Fibroblast of skin of right quadriceps (primary cell): ENCODE measurements at regions not wholly inside any gene's neighbourhood (a gene's known extent, or its start where the extent isn't known, plus 50 kb on each side); places are given as distances from the start of the nearest gene placed in this dataset.

Source experiments
- DNase-seq: peaks from one replicate; pipeline ENCODE4 v3.0.0-alpha.2; 2013

DNA sequence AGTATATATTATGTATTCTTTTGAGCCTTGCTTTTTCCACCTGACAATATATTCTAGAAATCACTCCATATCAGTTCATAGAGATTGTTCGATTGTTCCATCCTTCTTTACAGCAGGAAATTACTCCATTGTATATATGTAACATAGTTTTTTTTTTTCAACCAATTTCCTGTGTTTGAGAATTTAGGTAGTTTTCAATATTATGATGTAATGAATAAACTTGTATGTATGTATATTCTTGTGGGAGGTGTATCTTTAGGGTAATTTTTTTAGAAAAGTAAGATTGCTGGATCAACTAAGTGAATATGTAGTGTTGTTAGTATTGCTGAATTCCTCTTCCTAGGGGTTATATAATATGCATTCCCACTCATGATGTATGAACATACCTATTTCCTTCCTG is 165.9 kb upstream of the PITX1 start:
- no peak for DNase-seq

DNA sequence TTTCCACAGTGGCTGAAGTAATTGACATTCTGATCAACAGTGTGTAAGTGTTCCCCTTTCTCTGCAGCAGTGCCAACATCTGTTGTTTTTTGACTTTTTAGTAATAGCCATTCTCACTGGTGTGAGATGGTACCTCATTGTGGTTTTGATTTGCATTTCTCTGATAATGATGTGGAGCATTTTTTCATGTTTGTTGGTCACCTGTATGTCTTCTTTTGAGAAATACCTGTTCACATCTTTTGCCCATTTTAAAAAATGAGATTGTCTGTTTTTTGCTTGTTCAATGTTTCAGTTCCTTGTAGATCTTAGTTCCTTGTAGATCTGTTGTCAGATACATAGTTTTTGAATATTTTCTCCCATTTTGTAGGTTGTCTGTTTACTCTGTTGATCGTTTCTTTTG is 162.5 kb upstream of the PITX1 start:
- no peak for DNase-seq

DNA sequence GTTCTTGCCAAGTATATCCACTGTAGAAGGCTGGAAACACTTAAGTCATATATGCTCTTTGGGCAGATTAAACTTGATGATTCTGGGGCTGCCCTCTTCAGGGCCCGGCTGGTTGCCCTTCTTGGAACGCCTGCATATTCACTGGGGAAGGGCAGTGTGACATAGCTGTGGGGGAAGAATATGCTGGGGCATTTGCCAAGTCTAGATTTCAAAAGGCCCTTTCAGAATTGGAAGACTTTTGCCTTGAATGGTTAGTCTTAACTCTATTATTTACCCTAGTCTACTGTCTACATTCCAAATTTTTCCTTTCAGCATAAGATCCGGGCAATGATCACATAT is 161.2 kb upstream of the PITX1 start:
- no peak for DNase-seq

DNA sequence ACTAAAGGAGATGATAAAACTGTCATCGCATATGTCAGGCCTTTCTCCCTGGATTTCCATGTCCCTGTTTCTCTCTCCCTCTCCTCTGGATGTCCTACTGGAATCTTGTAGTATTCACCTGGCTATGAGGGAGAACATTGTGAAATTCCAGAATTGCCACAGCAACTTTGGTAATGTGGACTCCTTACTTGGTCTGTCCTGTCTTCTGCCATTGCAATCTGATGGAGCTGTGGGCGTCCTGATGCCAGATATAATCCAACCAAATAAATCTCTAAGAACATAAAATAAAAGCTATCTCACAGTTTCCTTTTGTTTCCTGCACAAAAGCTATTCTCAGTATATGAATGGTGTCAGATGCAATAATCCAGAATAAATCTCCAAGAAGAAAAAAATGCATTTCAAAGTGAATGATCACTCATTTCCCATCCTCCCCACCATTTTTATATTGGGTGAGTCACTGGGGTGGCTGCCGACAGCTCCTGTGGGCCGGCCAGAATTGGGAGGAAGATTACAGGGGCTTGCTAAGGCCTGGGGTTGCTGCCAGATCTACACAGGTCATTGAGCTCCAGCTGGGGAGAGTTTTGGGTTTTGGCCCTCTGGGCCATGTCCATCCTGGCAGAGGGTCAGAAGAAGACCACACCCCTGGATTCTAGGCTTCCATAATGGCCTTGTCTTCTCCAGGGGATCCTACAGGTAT is 160.7 kb upstream of the PITX1 start:
- peak; percentile 78 for DNase-seq

DNA sequence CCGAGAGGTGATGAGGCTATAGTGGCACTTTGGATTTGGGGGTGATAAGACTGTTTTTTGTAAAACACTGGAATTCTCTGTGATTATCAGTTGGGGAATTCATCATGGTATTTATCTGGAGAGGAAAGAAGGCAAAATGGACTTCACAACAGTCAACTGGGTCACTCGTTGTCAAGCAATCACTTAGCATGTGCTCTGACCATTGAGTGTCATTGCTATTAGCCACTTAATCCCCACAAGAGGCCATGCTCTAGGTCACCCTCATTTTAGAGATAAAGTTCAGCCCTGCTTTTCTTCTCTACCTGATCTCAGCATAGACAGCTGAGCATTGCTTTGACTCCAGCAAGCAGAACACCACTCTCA is 160.1 kb upstream of the PITX1 start:
- DNase-seq = no peak

DNA sequence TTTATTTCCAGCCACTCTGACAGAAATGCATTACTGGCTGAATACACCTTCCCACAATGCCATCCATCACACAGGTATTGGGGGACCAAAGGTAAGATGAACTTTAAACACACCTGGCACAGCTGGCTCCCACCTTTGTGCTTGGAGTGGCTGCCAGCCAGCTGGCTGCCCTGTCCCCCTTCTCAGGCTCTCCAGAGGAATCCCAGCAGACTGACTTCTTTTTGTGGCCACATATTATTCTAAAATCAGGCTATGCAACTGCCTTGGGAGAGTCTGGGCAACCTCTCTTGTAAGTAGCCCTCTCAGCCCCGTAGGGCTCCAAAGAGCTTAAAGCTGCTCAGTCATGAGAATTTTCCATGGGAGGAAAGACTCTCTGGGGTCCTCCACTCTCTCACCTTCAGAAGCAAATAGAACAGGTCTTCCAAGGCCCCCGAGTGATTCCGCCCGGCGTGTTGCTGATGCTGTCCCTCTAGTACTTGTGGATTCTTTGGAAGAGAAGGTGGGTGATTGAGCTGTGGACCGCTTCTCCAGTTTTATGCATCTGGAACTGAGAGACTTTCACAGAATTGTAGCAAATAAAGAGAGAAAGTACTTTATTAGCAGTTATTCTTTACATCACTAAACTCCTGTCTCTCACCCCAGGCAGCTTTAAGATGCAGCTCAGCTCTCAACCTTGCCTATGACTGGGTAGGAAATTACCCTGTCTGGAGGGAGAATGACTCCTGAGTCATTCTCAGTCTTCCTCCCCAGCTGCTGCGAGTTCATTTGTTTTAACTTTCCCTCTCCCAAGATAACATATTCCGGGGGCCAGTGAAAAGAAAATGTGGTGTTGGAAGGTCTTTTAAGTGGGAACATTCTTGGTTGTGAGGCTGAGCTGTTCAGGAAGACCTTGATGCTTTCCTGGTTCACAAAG is 159.4 kb upstream of the PITX1 start:
- DNase-seq = peak; percentile 70

DNA sequence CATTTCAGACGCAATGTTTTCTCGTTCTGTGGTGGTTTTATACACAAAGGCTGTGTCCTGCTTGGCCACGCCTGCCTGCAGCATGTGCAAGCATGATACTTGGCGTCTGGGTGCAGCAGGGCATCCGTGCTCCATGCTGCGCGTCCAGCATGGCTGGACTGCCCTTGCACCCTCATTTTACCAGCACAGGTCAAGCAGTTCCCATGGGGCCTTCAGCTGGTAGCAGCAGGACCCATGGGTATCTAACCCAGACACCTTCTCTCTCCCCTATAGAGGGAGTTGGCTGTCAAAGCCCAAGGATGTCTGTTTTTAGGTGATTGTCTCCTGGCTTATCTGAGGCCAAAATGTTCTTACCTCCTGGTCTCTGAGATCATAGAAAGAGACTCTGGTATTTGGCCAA is 158.3 kb upstream of the PITX1 start:
- no peak for DNase-seq

DNA sequence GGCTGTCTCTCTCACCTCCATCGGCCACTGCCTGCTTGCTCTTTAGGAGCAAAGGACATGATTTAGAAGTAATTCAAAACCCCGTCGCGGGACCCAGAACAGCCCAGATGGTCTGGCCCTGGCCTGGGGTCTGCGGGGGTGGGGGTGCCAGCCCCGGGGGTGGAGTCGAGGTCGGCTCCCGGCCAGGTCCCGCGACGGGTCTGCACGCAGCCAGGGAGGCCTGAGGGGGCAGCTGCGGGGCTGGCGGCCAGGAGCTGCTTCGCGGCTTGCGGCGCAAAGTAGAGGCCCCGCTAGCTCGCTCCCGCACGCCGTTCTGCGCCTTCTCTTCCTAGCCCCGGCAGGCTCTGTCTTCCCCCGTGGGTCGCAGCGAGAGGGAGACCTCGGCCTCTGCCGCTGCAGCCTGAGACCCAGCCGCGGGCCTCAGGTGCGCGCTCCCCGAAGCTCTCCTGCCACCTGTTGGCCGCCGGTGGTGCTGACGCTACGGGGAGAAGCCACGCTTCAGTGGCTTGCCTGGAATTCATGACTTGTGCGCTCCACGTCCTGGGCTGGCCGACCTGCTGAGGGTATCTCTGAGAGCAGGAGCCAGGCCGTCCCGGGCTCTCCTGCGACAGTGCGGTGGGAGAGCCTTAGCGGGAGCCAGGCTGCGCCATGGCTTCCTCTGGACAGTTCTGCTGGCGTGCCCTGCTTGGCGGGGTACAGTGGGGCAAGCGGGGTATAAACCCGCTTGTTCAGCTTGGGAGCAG is 157.2 kb upstream of the PITX1 start:
- peak; percentile 78 for DNase-seq

DNA sequence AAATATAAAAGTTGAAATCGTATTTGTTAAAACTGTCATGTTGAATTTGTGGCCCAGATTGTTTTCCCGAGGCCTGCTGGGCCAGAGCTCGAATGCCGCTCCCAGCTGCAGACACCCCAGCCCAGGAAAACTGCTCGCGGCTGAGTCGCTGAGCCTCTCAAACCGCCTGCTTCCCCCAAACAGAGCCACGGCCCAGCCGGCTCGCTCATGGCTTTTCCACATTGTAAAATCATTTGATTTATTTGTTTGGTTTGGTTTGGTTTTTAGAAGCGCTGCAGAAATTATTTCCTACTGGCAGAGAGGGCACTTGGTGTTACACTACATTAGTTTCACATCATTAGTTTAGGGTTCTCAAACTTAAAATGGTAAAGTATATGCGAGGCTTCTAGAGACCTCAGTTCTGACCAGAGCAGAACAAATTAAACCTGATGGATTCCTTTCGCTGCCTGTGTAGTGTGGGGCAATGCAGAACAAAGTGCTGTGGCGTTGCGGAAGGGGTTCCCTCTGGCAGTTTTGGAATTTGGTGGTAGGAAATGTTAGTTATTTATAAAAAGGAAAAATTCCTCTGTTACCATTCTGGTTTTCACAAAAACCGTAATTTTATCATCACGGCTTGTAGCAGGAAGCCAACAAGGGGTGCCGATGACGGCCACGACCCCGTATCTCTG is 156.5 kb upstream of the PITX1 start:
- DNase-seq = no peak

DNA sequence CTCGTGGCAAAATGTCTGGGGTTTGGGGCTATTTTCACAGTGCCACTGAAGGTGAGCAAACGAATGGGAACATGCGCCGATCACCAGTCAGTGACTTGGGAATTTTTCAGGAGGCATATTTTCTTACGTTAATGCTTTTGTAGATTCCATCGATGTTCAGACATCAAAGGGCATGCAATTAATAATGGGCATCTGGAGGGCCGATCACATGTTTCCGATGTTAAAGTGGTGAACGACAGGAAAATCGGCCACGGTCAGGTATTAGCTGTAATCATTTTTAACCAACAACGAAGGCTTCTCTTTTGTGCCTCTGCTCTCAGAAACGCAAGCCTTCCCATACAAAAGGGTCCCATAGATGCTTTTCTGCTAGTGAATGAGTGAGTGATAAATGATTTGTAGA is 155.0 kb upstream of the PITX1 start:
- DNase-seq = no peak

DNA sequence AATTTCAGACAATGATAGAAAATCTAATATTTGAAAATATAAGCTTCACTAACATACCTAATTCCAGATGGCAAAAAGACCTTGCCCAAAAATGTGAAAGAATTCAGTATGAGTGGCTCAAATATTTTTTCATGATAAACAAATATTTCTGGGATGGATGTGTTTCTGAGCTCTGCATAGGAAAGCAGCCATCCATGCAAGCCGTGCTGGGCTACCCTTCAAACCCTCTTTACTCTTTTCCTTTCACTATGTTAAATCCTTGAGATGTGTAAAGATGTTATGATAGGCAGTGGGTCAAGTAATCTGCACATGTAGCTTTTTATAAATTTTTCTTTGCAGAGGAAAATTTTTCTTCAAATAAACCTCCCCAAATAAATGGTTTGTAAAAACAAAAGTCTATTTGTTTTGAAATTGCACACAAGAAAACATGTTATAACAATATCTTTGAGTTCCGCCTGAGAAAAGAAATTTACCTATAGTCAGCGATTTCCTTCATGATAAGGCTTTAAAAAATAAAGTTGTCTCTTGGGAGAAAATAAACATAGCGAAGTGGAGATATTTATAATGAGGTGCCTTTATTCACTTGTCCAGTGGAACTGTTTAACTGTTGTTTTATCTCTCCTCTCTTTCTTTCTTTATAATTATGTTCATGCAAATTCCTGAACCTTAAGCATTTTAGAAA is 154.3 kb upstream of the PITX1 start:
- DNase-seq = no peak

DNA sequence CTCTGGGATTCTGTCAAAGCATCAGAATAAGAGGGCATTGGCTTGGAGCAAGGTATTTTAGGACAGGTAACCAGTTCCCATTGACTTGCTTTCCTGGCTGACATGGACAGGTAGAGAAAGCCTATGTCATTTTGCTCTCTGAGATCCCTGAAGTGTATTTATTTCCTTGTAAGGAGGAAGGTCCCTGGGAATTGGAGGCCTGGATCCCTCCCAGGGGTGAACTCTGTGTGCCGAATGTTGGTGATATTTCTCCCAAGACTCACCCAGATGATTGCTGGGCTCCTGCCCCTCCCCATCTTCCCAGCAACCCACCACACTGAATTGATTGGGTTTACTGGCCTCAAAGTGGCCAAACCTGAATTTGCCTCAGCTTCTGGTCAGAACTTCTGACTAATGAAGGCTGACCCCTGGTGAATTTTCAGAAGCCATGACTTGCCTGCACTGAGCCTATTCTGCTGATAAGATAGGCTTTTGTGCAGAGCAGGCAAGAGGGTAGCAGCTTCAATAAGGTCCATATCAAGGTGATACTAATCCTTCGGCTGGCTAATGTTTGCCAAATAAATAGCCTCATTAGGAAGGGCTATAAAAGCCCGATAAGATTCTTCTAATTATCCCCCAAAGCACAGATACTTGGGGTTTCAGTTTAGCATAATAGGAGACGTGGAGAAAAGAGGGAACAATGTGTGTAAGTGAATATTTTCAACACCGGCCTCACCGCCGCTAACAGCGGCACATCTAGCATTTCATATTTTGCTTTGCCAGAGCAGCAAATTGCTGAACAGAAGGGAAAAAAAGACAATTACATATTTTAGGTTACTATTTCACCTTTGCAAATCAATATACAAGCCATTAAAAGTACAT is 152.9 kb upstream of the PITX1 start:
- no peak for DNase-seq

DNA sequence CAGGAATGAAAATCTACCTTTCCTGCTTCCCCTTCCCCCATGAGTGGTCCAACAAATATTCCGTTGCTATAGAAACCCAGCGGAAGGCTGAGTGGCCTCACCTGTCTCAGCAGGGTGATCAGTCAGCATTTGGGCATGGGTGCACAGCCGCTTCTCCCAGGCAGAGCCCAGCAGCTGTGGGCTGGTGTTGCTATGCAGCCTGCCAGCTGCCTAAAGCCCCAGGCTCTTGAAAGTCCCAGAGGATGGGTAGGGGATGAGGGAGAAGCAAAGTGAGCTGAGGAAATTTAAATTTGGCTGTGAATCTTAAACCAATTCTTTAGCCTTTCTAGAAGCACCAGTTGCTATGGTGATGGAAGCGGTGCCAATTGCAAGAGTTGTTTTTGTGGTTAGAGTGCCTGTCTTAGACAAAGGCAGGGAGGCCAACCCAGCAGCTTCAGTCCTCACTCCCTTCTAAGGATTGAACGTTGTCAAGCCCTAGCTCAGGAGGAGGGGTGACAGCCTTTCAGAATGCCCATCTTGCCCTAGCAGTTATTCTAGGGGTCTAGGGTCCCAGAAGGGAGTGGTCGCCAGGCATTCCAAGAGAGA is 151.5 kb upstream of the PITX1 start:
- DNase-seq = peak; percentile 67

DNA sequence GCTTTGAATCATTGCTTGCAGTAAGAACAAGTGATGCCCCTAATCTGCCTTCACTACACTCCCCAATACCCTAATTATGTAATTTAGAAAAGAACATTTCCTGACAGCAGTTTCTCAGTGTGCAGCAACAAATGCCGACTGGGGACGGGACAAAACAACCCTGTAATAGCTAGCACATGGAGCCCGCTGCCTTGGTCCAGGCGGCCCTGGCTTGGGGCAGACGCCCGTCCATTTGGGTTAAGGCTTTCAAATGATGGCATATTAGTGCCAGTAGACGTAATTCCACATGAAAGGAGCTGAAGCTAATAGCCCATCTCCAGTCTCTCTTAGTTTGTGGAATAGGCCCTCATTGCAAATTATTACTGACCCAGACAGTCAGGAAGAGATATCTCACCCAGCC is 150.6 kb upstream of the PITX1 start:
- no peak for DNase-seq

DNA sequence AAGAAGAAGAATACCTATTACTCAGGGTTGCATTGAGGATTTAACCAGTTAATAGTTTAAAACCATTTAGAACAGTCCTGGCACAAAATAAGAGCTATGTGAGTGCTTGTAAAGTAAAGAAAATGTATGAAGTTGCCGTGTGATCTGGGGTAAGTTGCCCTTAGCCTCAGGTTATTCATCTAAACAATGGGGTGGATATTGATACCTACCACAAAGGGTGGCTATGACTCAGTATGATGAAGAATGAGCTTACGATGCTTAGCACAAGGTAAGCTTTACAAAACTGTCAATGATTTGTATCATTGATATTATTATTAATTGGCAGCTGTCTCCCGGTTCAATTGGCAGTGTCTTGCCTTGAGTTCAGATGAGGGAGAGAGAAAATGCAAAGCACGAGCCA is 149.4 kb upstream of the PITX1 start:
- no peak for DNase-seq

DNA sequence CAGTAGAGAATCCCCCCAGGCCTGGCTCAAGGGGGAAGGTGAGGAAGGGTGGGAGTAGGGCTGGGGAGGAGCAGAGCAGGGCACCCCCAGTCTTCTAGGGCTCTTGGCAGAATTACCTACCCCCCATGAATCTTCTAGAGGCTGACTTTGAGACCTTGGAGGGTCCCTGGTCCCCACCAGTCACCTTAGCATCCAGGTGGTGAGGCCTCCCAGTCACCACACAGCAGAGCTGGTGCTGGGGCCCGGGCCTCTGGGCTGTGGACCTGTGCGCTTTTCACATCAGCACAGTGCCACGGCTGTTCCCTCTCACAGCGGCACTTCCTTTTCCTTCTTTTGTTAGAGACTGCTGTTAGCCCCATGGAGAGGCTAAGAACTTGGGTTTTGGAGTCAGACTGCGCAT is 148.6 kb upstream of the PITX1 start:
- DNase-seq = no peak

DNA sequence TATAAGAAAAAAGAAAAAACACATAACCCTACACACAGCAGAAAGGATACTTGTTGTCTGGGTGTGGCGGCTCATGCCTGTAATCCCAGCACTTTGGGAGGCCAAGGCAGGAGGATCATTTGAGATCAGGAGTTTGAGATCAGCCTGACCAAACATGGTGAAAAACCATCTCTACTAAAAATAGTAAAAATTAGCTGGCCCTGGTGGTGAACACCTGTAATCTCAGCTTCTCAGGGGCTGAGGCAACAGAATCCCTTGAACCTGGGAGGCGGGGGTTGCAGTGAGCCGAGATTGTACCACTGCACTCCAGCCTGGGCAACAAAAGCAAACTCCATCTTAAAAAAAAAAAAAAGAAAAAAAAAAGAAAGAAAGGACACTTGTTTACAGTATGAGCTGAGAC is 147.6 kb upstream of the PITX1 start:
- no peak for DNase-seq

DNA sequence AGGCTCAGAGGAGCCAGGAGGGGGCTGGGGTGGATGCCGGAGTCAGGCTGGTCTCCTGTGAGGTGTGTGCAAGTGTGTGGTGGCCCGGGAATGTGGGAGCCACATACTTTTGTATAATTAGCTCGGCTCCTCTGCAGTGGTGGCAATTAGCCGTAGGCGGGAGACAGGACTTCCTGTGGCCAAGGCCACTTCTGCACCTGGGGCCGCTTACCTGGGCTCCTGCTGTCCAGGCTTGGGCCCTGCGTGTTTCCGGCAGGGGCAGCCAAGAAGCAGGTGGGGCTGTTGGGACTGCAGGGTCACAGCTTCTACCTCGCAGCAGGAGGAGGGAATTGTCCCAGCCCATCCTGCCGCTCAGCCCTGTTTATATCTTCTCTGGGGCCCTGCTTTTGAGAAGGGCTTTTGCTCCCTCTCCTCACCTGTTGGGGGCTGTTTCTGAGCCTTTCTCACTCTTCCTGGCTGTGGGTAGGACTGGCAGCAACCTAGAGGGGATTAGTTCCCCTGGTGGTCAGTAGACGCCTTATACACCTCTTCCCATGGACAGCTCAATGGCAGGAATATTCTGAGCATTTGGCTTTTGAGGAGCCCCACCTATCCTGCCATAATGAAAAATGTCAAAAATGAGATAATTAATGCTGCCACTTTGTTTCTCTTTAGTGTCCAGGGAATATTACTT is 145.4 kb upstream of the PITX1 start:
- DNase-seq = no peak

DNA sequence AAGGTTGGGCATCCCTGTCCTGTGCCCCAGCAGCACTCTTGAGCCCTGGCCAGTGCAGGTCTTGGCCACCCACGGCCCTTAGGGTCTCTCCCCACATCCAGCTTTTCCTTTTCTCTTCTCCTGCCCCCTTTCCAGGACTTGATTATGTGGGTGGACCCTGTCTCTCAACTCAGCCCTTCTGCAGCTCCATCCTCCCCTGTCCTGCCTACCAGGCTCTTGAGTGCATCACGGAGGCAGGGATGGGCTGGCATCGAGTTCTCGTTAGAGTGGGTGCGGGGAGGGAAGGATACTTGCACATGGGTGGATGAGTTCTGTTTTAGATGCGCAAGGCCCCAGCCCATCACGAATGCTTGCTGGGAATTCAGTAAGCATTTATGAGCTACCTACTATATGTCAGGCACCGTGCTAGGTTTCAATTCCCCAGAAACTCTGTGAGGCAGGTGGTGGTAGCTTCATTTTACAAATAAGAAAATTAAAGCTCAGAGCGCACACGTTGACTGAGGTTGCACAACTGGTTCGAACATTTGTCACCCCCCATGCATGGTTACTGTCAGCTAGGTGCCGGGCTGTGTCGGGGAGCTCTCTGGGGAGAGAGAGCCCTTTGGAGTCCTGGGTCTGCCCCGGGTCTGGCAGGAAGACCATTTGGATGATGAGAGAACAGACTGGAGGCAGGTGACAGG is 144.6 kb upstream of the PITX1 start:
- DNase-seq = no peak

DNA sequence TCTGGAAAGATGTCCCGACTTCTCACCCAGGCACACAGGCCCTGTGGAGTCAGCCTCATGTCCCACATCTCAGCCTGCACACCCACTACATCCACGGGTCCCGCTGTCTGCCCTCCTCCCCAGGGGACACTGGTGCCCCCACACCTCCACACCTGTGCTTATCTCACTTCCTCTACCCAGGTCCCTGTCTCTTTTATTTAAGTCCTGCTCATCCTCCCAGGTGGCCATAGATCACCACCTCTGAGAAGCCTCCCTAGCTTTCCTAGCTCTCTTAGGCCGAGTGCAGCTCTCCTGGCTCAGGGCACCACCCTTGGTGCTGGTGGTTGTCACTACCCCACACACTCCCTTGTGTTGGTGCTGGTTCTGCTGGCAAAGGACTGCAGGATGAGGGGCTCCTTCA is 143.6 kb upstream of the PITX1 start:
- DNase-seq = no peak
